ENCODE measurements at regions not wholly inside any gene's neighbourhood (a gene's known extent, or its start where the extent isn't known, plus 50 kb on each side); places are given as distances from the start of the nearest gene placed in this dataset.
"Not testable (repeated sequence)": the region's sequence is repeated elsewhere in the genome, so short reads cannot be mapped to it uniquely, and the experiment has no call there.

- no peak for TF ChIP-seq POLR2AphosphoS5 (IDR thresholded peaks at IDR 0.05)
- no peak for TF ChIP-seq EP300 (IDR thresholded peaks at IDR 0.05)
- no peak for TF ChIP-seq CTCF (IDR thresholded peaks at IDR 0.05)
- TF ChIP-seq POLR2A (IDR thresholded peaks at IDR 0.05): no peak
- no peaks in the 10 kb centered on the region for H3K27me3 ChIP-seq
- H3K4me1 ChIP-seq: no peaks in the 10 kb centered on the region
- H3K27ac ChIP-seq: no peak overlapping the region
- no peak overlapping the region for H3K4me3 ChIP-seq
- H3K36me3 ChIP-seq: no peaks in the 10 kb centered on the region
- ATAC-seq: no peak
- WGBS, 2 donors (ENCODE audit: low coverage in 1 of 2): 42 to 63% methylated on average over 4 to 5 of the region's 5 CpGs
- H3K9me3 ChIP-seq: no peaks in the 10 kb centered on the region
Measured at GRCh38 chr12:25320123-25321006, 69.6 kb upstream of the KRAS start.

DNA sequence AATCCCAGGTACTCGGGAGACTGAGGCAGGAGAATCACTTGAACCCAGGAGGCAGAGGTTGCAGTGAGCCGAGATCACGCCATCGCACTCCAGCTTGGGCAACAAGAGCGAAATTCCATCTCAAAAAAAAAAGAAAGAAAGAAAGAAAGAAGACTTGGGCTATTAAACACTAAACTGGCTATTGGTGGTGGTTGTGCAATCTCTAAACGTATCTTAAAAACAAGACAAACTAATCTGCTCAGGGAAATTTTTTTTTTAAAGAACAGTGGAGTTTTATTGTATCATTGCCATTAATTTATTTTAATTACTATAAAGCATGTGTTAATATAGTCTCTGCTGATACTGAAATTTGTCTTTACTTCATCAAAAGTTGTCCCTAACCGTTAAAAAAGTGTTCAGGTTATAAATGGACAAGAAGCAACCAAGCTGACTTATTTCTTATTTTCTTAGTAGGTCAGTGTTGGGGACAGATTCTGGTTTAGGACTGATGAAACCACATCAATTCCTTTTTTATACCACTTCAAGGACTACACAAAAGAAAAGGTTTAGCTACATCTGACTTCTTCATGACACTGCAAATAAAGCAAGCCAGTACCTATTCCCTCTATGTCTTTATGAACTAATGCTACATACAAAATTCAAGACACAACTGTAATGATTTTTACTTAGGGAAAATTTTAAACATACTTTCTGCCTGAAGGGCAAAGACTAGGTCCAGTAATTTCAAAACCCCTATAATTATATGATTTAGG lies 68.7 kb upstream of the KRAS start:
- TF ChIP-seq EP300 (IDR thresholded peaks at IDR 0.05) (no peak), POLR2A (IDR thresholded peaks at IDR 0.05) (no peak), CTCF (IDR thresholded peaks at IDR 0.05) (no peak), POLR2AphosphoS5 (IDR thresholded peaks at IDR 0.05) (no peak)
- Histone ChIP-seq H3K27me3 (no peaks in the 10 kb centered on the region), H3K4me3 (no peak overlapping the region), H3K9me3 (no peaks in the 10 kb centered on the region), H3K4me1 (no peaks in the 10 kb centered on the region), H3K27ac (no peak overlapping the region), H3K36me3 (no peaks in the 10 kb centered on the region)
- WGBS, 2 donors (ENCODE audit: low coverage in 1 of 2): 78 to 96% methylated on average over 2 to 7 of the region's 7 CpGs
- ATAC-seq: no peak

GRCh38 chr12:25317553-25317952 lies 66.8 kb upstream of the KRAS start:
- no peaks in the 10 kb centered on the region for H3K9me3 ChIP-seq
- no peaks in the 10 kb centered on the region for H3K27me3 ChIP-seq
- ATAC-seq: no peak
- WGBS, 2 donors (ENCODE audit: low coverage in 1 of 2): 63 to 75% methylated on average over 4 of the region's 4 CpGs
- H3K4me1 ChIP-seq: no peaks in the 10 kb centered on the region
- H3K36me3 ChIP-seq: no peaks in the 10 kb centered on the region
- H3K4me3 ChIP-seq: no peak overlapping the region
- no peak overlapping the region for H3K27ac ChIP-seq
- TF ChIP-seq POLR2AphosphoS5 (IDR thresholded peaks at IDR 0.05): no peak
- TF ChIP-seq EP300 (IDR thresholded peaks at IDR 0.05): no peak
- no peak for TF ChIP-seq POLR2A (IDR thresholded peaks at IDR 0.05)
- no peak for TF ChIP-seq CTCF (IDR thresholded peaks at IDR 0.05)

- H3K36me3 ChIP-seq: no peaks in the 10 kb centered on the region
- ATAC-seq: no peak
- TF ChIP-seq POLR2A (IDR thresholded peaks at IDR 0.05): no peak
- no peak for TF ChIP-seq EP300 (IDR thresholded peaks at IDR 0.05)
- TF ChIP-seq CTCF (IDR thresholded peaks at IDR 0.05): no peak
- TF ChIP-seq POLR2AphosphoS5 (IDR thresholded peaks at IDR 0.05): no peak
- no peaks in the 10 kb centered on the region for H3K27me3 ChIP-seq
- no peak overlapping the region for H3K27ac ChIP-seq
- H3K9me3 ChIP-seq: no peaks in the 10 kb centered on the region
- no peak overlapping the region for H3K4me3 ChIP-seq
- no peaks in the 10 kb centered on the region for H3K4me1 ChIP-seq
Measured at GRCh38 chr12:25315388-25315787, 64.7 kb upstream of the KRAS start.

DNA sequence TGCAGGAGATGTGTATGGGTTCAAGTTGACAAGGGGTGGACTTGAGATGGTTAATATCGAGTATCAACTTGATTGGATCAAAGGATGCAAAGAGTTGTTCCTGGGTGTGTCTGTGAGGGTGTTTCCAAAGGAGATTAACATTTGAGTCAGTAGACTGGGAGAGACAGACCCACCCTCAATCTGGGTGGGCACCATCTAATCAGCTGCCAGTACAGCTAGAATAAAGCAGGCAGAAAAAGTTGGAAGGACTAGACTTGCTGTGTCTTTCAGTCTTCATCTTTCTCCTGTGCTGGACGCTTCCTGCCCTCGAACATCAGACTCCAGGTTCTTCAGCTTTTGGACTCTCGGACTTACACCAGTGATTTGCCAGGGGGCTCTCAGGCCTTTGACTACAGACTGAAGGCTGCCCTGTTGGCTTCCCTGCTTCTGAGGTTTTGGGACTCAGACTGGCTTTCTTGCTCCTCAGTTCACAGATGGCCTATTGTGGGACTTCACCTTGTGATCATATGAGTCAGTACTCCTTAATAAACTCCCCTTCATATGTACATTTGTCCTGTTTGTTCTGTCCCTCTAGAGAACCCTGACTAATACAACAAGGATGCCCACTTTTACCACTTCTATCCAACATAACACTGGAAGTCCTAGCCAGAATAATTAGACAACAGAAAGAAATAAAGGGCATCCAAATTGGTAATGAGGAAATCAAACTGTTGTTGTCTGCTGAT lies 62.7 kb upstream of the KRAS start:
- 96 to 97% methylated on average over 2 to 4 of the region's 4 CpGs for WGBS, 2 donors (ENCODE audit: low coverage in 1 of 2)
- H3K27ac ChIP-seq, ATAC-seq, H3K4me3 ChIP-seq, H3K27me3 ChIP-seq, H3K9me3 ChIP-seq, H3K4me1 ChIP-seq, H3K36me3 ChIP-seq: not testable (repeated sequence)
